ENCODE measurements at regions not wholly inside any gene's neighbourhood (a gene's known extent, or its start where the extent isn't known, plus 50 kb on each side); places are given as distances from the start of the nearest gene placed in this dataset.

GRCh38 chr4:3353752-3354454 lies 61.1 kb downstream of the RGS12 start:
- TF ChIP-seq POLR2AphosphoS5 (IDR thresholded peaks at IDR 0.05; ENCODE audit: low read depth) (no peak), GABPA (IDR thresholded peaks at IDR 0.05; ENCODE audit: low read depth) (no peak), CTCF (IDR thresholded peaks at IDR 0.05; ENCODE audit: insufficient read depth, low read length) (no peak)

Measured in HL-60 (cell line).